DOHH2 (cell line): ENCODE measurements at regions not wholly inside any gene's neighbourhood (a gene's known extent, or its start where the extent isn't known, plus 50 kb on each side); places are given as distances from the start of the nearest gene placed in this dataset.

Source experiments
- CTCF ChIP-seq: fragments of 200-600 bp; sonication (generic); IDR thresholded peaks from one replicate; pipeline ENCODE4 v1.5.1; 2014; ENCODE audit warnings: antibody characterized with exemption, mild to moderate bottlenecking, low read depth, low read length; ENCODE audit not compliant: poor library complexity, severe bottlenecking
- EZH2phosphoT487 ChIP-seq: fragments of 200-600 bp; sonication (generic); IDR thresholded peaks from 2 replicates; pipeline ENCODE4 v1.6.1; 2017; ENCODE audit warnings: borderline replicate concordance, mild to moderate bottlenecking, antibody characterized with exemption, low read length, moderate library complexity, mixed read lengths

- TF ChIP-seq CTCF (no peak), EZH2phosphoT487 (no peak)
Measured at GRCh38 chr1:208944981-208945451, 638.5 kb upstream of the CAMK1G start.
